Left ventricle myocardium inferior (tissue), 1 donor: ENCODE measurements at regions not wholly inside any gene's neighbourhood (a gene's known extent, or its start where the extent isn't known, plus 50 kb on each side); places are given as distances from the start of the nearest gene placed in this dataset.

ENCODE experiments used
- DNase-seq: peaks from one replicate; pipeline ENCODE4 v3.0.0-alpha.2; 2020
- H3K27ac ChIP-seq: fragments of 200-600 bp; replicated peaks from 2 replicates; pipeline ENCODE4 v1.8.0; 2021
- H3K27me3 ChIP-seq: fragments of 200-600 bp; 2 replicates; pipeline ENCODE4 v1.8.0; 2021; ENCODE audit warnings: low read depth
- H3K36me3 ChIP-seq: fragments of 200-600 bp; 2 replicates; pipeline ENCODE4 v1.8.0; 2021
- H3K4me1 ChIP-seq: fragments of 200-600 bp; 2 replicates; pipeline ENCODE4 v1.8.0; 2021
- H3K4me3 ChIP-seq: fragments of 200-600 bp; 2 replicates; pipeline ENCODE4 v1.8.0; 2021; ENCODE audit warnings: mild to moderate bottlenecking, moderate library complexity
- H3K9me3 ChIP-seq: fragments of 200-600 bp; replicated peaks from 2 replicates; pipeline ENCODE4 v1.8.0; 2021
- CTCF ChIP-seq: fragments of 200-600 bp; IDR thresholded peaks from 2 replicates; pipeline ENCODE4 v1.8.0; 2021; ENCODE audit warnings: antibody characterized with exemption, mild to moderate bottlenecking, borderline replicate concordance
- intact Hi-C: fragments of 100-400 bp; cut with micrococcal nuclease; formaldehyde crosslinking; loops from one replicate; pipeline ENCODE4 v1.11.0; 2022
- donor health status: DM: no; HTN: yes; CAD: no; lungs with severe emphysema.

- H3K4me1 ChIP-seq: peaks cover 35% of the 10 kb centered on the region
- DNase-seq: no peak
- TF ChIP-seq CTCF: no peak
- H3K27ac ChIP-seq: no peak overlapping the region
- H3K36me3 ChIP-seq: no peaks in the 10 kb centered on the region
- H3K4me3 ChIP-seq: no peak overlapping the region
- H3K27me3 ChIP-seq: no peaks in the 10 kb centered on the region
- no peaks in the 10 kb centered on the region for H3K9me3 ChIP-seq
- intact Hi-C loops: no loop called here
These were observed 198.2 kb downstream of the KLF12 start for GRCh38 chr13:73935991-73936390.

GRCh38 chr13:73934771-73935170 lies 199.4 kb downstream of the KLF12 start:
- Histone ChIP-seq H3K4me3 (no peak overlapping the region), H3K27me3 (no peaks in the 10 kb centered on the region), H3K9me3 (no peaks in the 10 kb centered on the region), H3K36me3 (no peaks in the 10 kb centered on the region), H3K4me1 (peaks cover 23% of the 10 kb centered on the region), H3K27ac (no peak overlapping the region)
- intact Hi-C loops: no loop called here
- no peak for DNase-seq
- no peak for TF ChIP-seq CTCF

- no peak overlapping the region for H3K27ac ChIP-seq
- no peak overlapping the region for H3K4me3 ChIP-seq
- no peaks in the 10 kb centered on the region for H3K9me3 ChIP-seq
- DNase-seq: no peak
- TF ChIP-seq CTCF: no peak
- no peaks in the 10 kb centered on the region for H3K36me3 ChIP-seq
- peaks cover 18% of the 10 kb centered on the region for H3K4me1 ChIP-seq
- intact Hi-C loops: no loop called here
- no peaks in the 10 kb centered on the region for H3K27me3 ChIP-seq
These were observed 200.0 kb downstream of the KLF12 start for GRCh38 chr13:73934215-73934641.

GRCh38 chr13:73933795-73934194 lies 200.4 kb downstream of the KLF12 start:
- no peaks in the 10 kb centered on the region for H3K27me3 ChIP-seq
- no peak for TF ChIP-seq CTCF
- intact Hi-C loops: no loop called here
- no peak for DNase-seq
- no peak overlapping the region for H3K27ac ChIP-seq
- H3K4me3 ChIP-seq: no peak overlapping the region
- peaks cover 18% of the 10 kb centered on the region for H3K4me1 ChIP-seq
- H3K9me3 ChIP-seq: no peaks in the 10 kb centered on the region
- no peaks in the 10 kb centered on the region for H3K36me3 ChIP-seq

- TF ChIP-seq CTCF: no peak
- Histone ChIP-seq H3K4me3 (no peak overlapping the region), H3K27ac (no peak overlapping the region), H3K4me1 (peaks cover 14% of the 10 kb centered on the region), H3K27me3 (no peaks in the 10 kb centered on the region), H3K36me3 (no peaks in the 10 kb centered on the region), H3K9me3 (no peaks in the 10 kb centered on the region)
- intact Hi-C loops: no loop called here
- DNase-seq: no peak
These were observed 202.1 kb downstream of the KLF12 start for GRCh38 chr13:73932091-73932490.
